ENCODE measurements at regions not wholly inside any gene's neighbourhood (a gene's known extent, or its start where the extent isn't known, plus 50 kb on each side); places are given as distances from the start of the nearest gene placed in this dataset.

- no peaks in the 10 kb centered on the region for H3K36me3 ChIP-seq (ENCODE audit: control insufficient read depth, insufficient read depth, low read length)
- H3K4me3 ChIP-seq (ENCODE audit: insufficient read depth, low read depth, low read length): no peak overlapping the region
- H3K27me3 ChIP-seq (ENCODE audit: control insufficient read depth, insufficient read depth, low read length, poor library complexity, severe bottlenecking): no peaks in the 10 kb centered on the region
- no peak overlapping the region for H3K27ac ChIP-seq (ENCODE audit: insufficient read depth, low read depth, low read length, poor library complexity, severe bottlenecking)
- no peaks in the 10 kb centered on the region for H3K4me1 ChIP-seq (ENCODE audit: control insufficient read depth, insufficient read depth, low read length)
- H3K9me3 ChIP-seq (ENCODE audit: control insufficient read depth, low read length): no peaks in the 10 kb centered on the region
- 88 to 90% methylated on average over 2 of the region's 2 CpGs for WGBS, 2 experiments
These were observed 78.7 kb upstream of the PCDH18 start for GRCh38 chr4:137610960-137611359.

DNA sequence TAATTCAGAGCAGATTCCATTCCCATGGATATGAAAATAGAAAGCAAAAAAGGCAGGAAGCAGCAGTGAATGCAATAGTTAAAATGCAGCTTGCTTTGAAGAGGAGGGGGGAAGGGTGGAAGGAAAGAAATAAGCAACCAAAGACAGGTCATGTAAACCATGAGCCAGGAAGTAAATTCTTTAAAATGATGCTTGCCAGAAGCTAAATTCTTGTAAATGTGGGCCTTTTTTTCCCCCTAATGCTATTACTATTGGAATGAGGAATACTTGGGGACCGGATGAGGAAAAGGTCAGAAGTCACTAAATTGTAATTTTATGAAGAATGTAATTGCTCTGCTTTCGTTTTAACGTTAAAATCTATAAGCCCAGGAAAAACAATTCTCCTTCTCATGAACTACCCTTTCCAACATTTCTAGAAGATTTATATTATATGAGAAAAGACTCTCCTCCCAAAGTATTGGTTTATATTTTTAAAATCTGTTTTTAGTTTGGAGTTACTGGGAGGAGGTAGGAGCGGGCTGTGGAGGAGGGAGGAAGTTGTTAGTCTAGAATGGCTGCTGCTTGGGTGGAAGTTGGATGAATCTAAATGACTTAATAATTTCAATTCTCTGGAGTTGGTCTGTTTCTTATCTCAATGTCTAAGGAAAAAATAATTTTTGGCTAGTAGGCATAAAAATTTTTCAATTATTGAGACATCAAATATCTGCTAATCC is 77.6 kb upstream of the PCDH18 start:
- no peak overlapping the region for H3K4me3 ChIP-seq (ENCODE audit: insufficient read depth, low read depth, low read length)
- H3K4me1 ChIP-seq (ENCODE audit: control insufficient read depth, insufficient read depth, low read length): no peaks in the 10 kb centered on the region
- H3K27ac ChIP-seq (ENCODE audit: insufficient read depth, low read depth, low read length, poor library complexity, severe bottlenecking): no peak overlapping the region
- no peaks in the 10 kb centered on the region for H3K9me3 ChIP-seq (ENCODE audit: control insufficient read depth, low read length)
- 71 to 83% methylated on average over 1 to 2 of the region's 4 CpGs for WGBS, 2 experiments
- H3K36me3 ChIP-seq (ENCODE audit: control insufficient read depth, insufficient read depth, low read length): no peaks in the 10 kb centered on the region
- H3K27me3 ChIP-seq (ENCODE audit: control insufficient read depth, insufficient read depth, low read length, poor library complexity, severe bottlenecking): no peaks in the 10 kb centered on the region

DNA sequence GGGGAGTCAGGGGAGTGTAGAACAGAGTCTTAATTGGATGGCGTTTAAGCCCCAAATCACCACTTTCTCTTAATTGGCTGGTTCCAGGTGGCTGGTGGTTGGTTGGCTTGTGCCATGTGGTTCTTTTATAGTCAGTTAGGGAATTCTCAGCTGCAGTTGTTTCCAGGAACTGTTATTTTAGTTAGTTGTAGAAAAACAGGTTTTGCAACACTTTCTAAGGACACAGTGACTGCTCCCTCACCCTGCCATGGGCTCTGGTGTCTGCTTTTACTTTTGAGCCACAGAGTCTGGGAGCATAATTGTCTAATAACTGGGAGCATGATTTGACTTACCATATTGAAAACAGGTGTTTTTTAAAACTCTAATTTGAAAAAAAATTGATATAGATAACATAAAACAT is 75.8 kb upstream of the PCDH18 start:
- no peaks in the 10 kb centered on the region for H3K4me1 ChIP-seq (ENCODE audit: control insufficient read depth, insufficient read depth, low read length)
- 71 to 94% methylated on average over 1 of the region's 1 CpG for WGBS, 2 experiments
- no peak overlapping the region for H3K4me3 ChIP-seq (ENCODE audit: insufficient read depth, low read depth, low read length)
- no peaks in the 10 kb centered on the region for H3K9me3 ChIP-seq (ENCODE audit: control insufficient read depth, low read length)
- H3K36me3 ChIP-seq (ENCODE audit: control insufficient read depth, insufficient read depth, low read length): no peaks in the 10 kb centered on the region
- no peaks in the 10 kb centered on the region for H3K27me3 ChIP-seq (ENCODE audit: control insufficient read depth, insufficient read depth, low read length, poor library complexity, severe bottlenecking)
- H3K27ac ChIP-seq (ENCODE audit: insufficient read depth, low read depth, low read length, poor library complexity, severe bottlenecking): no peak overlapping the region

- 80 to 94% methylated on average over 1 to 2 of the region's 2 CpGs for WGBS, 2 experiments
- Histone ChIP-seq H3K9me3 (ENCODE audit: control insufficient read depth, low read length) (no peaks in the 10 kb centered on the region), H3K4me1 (ENCODE audit: control insufficient read depth, insufficient read depth, low read length) (peaks cover 7% of the 10 kb centered on the region), H3K36me3 (ENCODE audit: control insufficient read depth, insufficient read depth, low read length) (no peaks in the 10 kb centered on the region), H3K4me3 (ENCODE audit: insufficient read depth, low read depth, low read length) (no peak overlapping the region), H3K27me3 (ENCODE audit: control insufficient read depth, insufficient read depth, low read length, poor library complexity, severe bottlenecking) (no peaks in the 10 kb centered on the region), H3K27ac (ENCODE audit: insufficient read depth, low read depth, low read length, poor library complexity, severe bottlenecking) (no peak overlapping the region)
These were observed 70.1 kb upstream of the PCDH18 start for GRCh38 chr4:137602436-137602835.

DNA sequence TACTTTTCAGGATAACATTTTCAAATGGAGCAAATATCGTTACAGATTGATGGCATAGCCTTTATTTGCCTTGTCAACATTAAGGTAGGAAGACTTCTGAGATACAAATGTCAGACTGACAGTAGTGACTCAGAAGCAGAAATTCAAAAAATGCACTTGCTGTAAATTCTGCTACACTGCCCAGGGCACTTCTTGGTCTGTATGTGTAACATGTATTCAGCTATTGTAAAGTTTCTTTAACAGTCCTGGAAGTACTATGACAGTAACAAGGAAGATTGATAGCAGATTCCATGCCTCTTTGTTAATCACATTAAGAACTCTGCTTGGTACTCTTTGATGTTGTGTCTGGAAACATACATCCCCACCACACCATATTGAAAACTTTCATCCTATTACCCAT is 69.6 kb upstream of the PCDH18 start:
- 84 to 100% methylated on average over 1 of the region's 1 CpG for WGBS, 2 experiments
- Histone ChIP-seq H3K27ac (ENCODE audit: insufficient read depth, low read depth, low read length, poor library complexity, severe bottlenecking) (no peak overlapping the region), H3K4me3 (ENCODE audit: insufficient read depth, low read depth, low read length) (no peak overlapping the region), H3K36me3 (ENCODE audit: control insufficient read depth, insufficient read depth, low read length) (no peaks in the 10 kb centered on the region), H3K4me1 (ENCODE audit: control insufficient read depth, insufficient read depth, low read length) (peaks cover 7% of the 10 kb centered on the region), H3K9me3 (ENCODE audit: control insufficient read depth, low read length) (no peaks in the 10 kb centered on the region), H3K27me3 (ENCODE audit: control insufficient read depth, insufficient read depth, low read length, poor library complexity, severe bottlenecking) (no peaks in the 10 kb centered on the region)

GRCh38 chr4:137599734-137600133 is 67.4 kb upstream of the PCDH18 start:
- Histone ChIP-seq H3K36me3 (ENCODE audit: control insufficient read depth, insufficient read depth, low read length) (no peaks in the 10 kb centered on the region), H3K9me3 (ENCODE audit: control insufficient read depth, low read length) (no peaks in the 10 kb centered on the region), H3K27ac (ENCODE audit: insufficient read depth, low read depth, low read length, poor library complexity, severe bottlenecking) (no peak overlapping the region), H3K4me3 (ENCODE audit: insufficient read depth, low read depth, low read length) (no peak overlapping the region), H3K4me1 (ENCODE audit: control insufficient read depth, insufficient read depth, low read length) (peaks cover 7% of the 10 kb centered on the region), H3K27me3 (ENCODE audit: control insufficient read depth, insufficient read depth, low read length, poor library complexity, severe bottlenecking) (no peaks in the 10 kb centered on the region)
- 83 to 92% methylated on average over 1 of the region's 1 CpG for WGBS, 2 experiments

- Histone ChIP-seq H3K9me3 (ENCODE audit: control insufficient read depth, low read length) (no peaks in the 10 kb centered on the region), H3K4me1 (ENCODE audit: control insufficient read depth, insufficient read depth, low read length) (peaks cover 7% of the 10 kb centered on the region), H3K27ac (ENCODE audit: insufficient read depth, low read depth, low read length, poor library complexity, severe bottlenecking) (no peak overlapping the region), H3K27me3 (ENCODE audit: control insufficient read depth, insufficient read depth, low read length, poor library complexity, severe bottlenecking) (no peaks in the 10 kb centered on the region), H3K36me3 (ENCODE audit: control insufficient read depth, insufficient read depth, low read length) (no peaks in the 10 kb centered on the region), H3K4me3 (ENCODE audit: insufficient read depth, low read depth, low read length) (no peak overlapping the region)
- WGBS, 2 experiments: 89 to 93% methylated on average over 3 of the region's 3 CpGs
These were observed 65.6 kb upstream of the PCDH18 start for GRCh38 chr4:137597752-137598430.

DNA sequence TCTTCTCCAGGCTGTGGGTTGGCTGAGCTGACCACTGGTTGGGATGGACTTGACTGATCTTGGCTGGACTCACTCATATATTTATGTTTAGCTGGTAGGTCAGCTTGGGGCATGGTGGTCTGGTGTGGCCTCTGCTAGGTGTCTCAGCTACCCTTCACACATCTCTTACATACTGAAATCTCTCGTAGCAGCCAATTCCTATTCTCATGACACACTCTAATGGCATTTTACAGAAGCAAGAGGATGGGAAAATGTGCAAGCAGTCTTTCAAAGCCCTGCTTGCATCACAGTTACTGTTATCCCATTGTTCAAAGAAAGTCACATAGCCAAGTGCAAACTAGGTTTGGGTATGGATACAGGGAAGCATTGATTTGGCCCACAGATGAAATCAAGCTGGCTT is 55.5 kb upstream of the PCDH18 start:
- Histone ChIP-seq H3K36me3 (ENCODE audit: control insufficient read depth, insufficient read depth, low read length) (no peaks in the 10 kb centered on the region), H3K4me3 (ENCODE audit: insufficient read depth, low read depth, low read length) (no peak overlapping the region), H3K9me3 (ENCODE audit: control insufficient read depth, low read length) (no peaks in the 10 kb centered on the region), H3K27me3 (ENCODE audit: control insufficient read depth, insufficient read depth, low read length, poor library complexity, severe bottlenecking) (no peaks in the 10 kb centered on the region), H3K27ac (ENCODE audit: insufficient read depth, low read depth, low read length, poor library complexity, severe bottlenecking) (no peak overlapping the region), H3K4me1 (ENCODE audit: control insufficient read depth, insufficient read depth, low read length) (no peaks in the 10 kb centered on the region)
- WGBS, 2 experiments: 92% methylated on average over 1 of the region's 1 CpG

DNA sequence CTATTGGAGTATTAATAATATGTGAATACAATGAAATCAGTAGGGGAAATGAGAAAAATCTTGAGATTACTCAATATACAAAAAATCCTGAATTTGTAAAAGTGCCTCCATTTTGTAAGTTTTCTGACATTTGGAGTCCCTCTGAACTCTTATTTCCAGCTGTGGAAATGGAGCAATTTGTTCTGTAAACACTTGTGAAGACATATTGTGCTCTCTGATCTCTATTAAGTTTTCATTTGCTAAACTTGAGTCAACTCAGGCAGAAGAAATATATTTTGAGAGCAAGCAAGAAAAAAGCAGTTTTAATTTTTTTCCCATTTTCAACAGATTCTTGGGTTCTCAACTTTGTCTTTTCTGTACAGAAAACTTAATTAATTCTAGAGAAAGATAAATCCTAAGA is 51.4 kb upstream of the PCDH18 start:
- H3K27ac ChIP-seq (ENCODE audit: insufficient read depth, low read depth, low read length, poor library complexity, severe bottlenecking): no peak overlapping the region
- no peaks in the 10 kb centered on the region for H3K9me3 ChIP-seq (ENCODE audit: control insufficient read depth, low read length)
- H3K27me3 ChIP-seq (ENCODE audit: control insufficient read depth, insufficient read depth, low read length, poor library complexity, severe bottlenecking): no peaks in the 10 kb centered on the region
- H3K4me3 ChIP-seq (ENCODE audit: insufficient read depth, low read depth, low read length): no peak overlapping the region
- H3K4me1 ChIP-seq (ENCODE audit: control insufficient read depth, insufficient read depth, low read length): no peaks in the 10 kb centered on the region
- no peaks in the 10 kb centered on the region for H3K36me3 ChIP-seq (ENCODE audit: control insufficient read depth, insufficient read depth, low read length)

Data from ectodermal cell (in vitro differentiated cells).